Type B pancreatic cell (in vitro differentiated cells): ENCODE measurements at regions not wholly inside any gene's neighbourhood (a gene's known extent, or its start where the extent isn't known, plus 50 kb on each side); places are given as distances from the start of the nearest gene placed in this dataset.

Source experiments
- DNase-seq: peaks from one replicate; pipeline ENCODE4 v3.0.0; 2021; ENCODE audit warnings: mixed read lengths; ENCODE audit not compliant: unreplicated experiment; ENCODE audit errors: extremely low spot score
- H3K27ac Mint-ChIP-seq: 2 replicates; pipeline ENCODE4 v1.8.0; 2021; ENCODE audit warnings: mild to moderate bottlenecking, mixed read lengths
- H3K27me3 Mint-ChIP-seq: 2 replicates; pipeline ENCODE4 v1.8.0; 2021; ENCODE audit warnings: mixed read lengths
- H3K36me3 Mint-ChIP-seq: 2 replicates; pipeline ENCODE4 v1.8.0; 2021; ENCODE audit warnings: mixed read lengths
- H3K4me1 Mint-ChIP-seq: one replicate; pipeline ENCODE4 v1.8.0; 2021; ENCODE audit warnings: mixed read lengths; ENCODE audit not compliant: unreplicated experiment
- H3K4me3 Mint-ChIP-seq: 2 replicates; pipeline ENCODE4 v1.8.0; 2021; ENCODE audit warnings: mild to moderate bottlenecking, mixed read lengths
- H3K9me3 Mint-ChIP-seq: 2 replicates; pipeline ENCODE4 v1.8.0; 2021; ENCODE audit warnings: mixed read lengths
- TF ChIP-seq, protein P1 (sequence below): fragments of 200-600 bp; sonication (generic); conservative IDR thresholded peaks from 2 replicates; pipeline ENCODE4 v1.5.0; 2021; ENCODE audit warnings: antibody characterized with exemption, mild to moderate bottlenecking

DNA sequence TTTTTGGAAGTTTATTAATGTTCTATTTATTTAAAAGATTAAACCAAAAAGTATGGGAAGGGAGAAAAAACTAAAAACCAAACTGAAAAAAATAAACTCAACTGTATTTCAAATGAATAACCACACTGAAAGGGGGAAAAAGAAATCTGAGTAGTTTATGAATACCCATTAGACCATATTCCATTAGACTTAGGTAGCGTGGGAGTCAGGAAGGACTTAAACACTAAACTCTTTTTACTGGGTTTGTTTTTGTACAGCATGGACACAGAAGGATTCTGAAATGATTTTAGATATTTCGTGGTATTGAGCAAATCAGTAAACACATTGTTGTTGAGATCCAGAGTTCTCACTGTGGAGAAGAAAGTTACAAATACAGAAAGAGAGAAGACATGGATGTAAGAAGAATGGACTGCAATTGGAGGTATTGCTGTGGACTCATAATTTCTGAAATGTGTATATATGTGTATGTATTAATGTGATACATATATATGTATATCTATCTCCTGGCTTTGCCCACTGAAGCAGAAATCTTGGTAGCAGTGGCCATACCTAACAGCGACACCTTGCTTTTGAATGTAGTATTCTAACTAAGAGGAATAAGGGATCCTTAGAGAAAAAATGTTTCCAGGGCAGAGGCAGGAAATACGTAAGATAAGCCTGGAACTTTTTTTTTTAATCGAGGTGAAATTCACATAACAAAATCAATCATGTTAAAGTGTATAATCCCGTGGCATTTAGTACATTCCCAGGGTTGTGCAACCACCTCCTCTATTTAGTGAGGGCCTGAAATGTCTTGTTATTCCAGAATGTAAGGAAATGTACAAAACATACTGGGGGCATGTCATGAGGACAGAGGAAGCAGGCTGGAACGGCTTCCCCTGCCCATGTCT is 228.8 kb downstream of the SMARCA2 start:
- H3K9me3 Mint-ChIP-seq, result peaks cover 8% of the 10 kb centered on the region
- TF ChIP-seq, protein P1, sequence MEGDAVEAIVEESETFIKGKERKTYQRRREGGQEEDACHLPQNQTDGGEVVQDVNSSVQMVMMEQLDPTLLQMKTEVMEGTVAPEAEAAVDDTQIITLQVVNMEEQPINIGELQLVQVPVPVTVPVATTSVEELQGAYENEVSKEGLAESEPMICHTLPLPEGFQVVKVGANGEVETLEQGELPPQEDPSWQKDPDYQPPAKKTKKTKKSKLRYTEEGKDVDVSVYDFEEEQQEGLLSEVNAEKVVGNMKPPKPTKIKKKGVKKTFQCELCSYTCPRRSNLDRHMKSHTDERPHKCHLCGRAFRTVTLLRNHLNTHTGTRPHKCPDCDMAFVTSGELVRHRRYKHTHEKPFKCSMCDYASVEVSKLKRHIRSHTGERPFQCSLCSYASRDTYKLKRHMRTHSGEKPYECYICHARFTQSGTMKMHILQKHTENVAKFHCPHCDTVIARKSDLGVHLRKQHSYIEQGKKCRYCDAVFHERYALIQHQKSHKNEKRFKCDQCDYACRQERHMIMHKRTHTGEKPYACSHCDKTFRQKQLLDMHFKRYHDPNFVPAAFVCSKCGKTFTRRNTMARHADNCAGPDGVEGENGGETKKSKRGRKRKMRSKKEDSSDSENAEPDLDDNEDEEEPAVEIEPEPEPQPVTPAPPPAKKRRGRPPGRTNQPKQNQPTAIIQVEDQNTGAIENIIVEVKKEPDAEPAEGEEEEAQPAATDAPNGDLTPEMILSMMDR, result no peak
- H3K4me3 Mint-ChIP-seq, result peak overlapping the region; percentile 3
- no peak for DNase-seq
- H3K36me3 Mint-ChIP-seq, result peaks cover 6% of the 10 kb centered on the region
- no peaks in the 10 kb centered on the region for H3K27me3 Mint-ChIP-seq
- H3K27ac Mint-ChIP-seq, result peak overlapping the region; percentile 97
- H3K4me1 Mint-ChIP-seq, result peaks cover 27% of the 10 kb centered on the region

- no peak for DNase-seq
- TF ChIP-seq, protein P1, result no peak
- Mint-ChIP-seq H3K27ac (no peak overlapping the region), H3K4me1 (peaks cover 14% of the 10 kb centered on the region), H3K9me3 (peaks cover 9% of the 10 kb centered on the region), H3K4me3 (no peak overlapping the region), H3K36me3 (peaks cover 7% of the 10 kb centered on the region), H3K27me3 (no peaks in the 10 kb centered on the region)
Observed at GRCh38 chr9:2247340-2247739, 232.2 kb downstream of the SMARCA2 start.

- TF ChIP-seq, protein P1, result no peak
- H3K36me3 Mint-ChIP-seq, result peaks cover 7% of the 10 kb centered on the region
- no peaks in the 10 kb centered on the region for H3K27me3 Mint-ChIP-seq
- peaks cover 8% of the 10 kb centered on the region for H3K4me1 Mint-ChIP-seq
- H3K27ac Mint-ChIP-seq, result no peak overlapping the region
- peak overlapping the region; percentile 32 for H3K4me3 Mint-ChIP-seq
- no peak for DNase-seq
- peaks cover 9% of the 10 kb centered on the region for H3K9me3 Mint-ChIP-seq
Observed at GRCh38 chr9:2248768-2249265, 233.7 kb downstream of the SMARCA2 start.

GRCh38 chr9:2253636-2254580 is 238.8 kb downstream of the SMARCA2 start:
- H3K9me3 Mint-ChIP-seq, result peaks cover 1% of the 10 kb centered on the region
- H3K4me1 Mint-ChIP-seq, result peaks cover 12% of the 10 kb centered on the region
- no peak overlapping the region for H3K4me3 Mint-ChIP-seq
- peaks cover under 1% of the 10 kb centered on the region for H3K36me3 Mint-ChIP-seq
- DNase-seq, result no peak
- H3K27me3 Mint-ChIP-seq, result no peaks in the 10 kb centered on the region
- no peak overlapping the region for H3K27ac Mint-ChIP-seq
- TF ChIP-seq, protein P1, result no peak

- DNase-seq, result no peak
- TF ChIP-seq, protein P1, result no peak
- Mint-ChIP-seq H3K4me1 (peaks cover 12% of the 10 kb centered on the region), H3K36me3 (no peaks in the 10 kb centered on the region), H3K27me3 (no peaks in the 10 kb centered on the region), H3K4me3 (no peak overlapping the region), H3K9me3 (no peaks in the 10 kb centered on the region), H3K27ac (no peak overlapping the region)
Observed at GRCh38 chr9:2255128-2255527, 240.0 kb downstream of the SMARCA2 start.
